ENCODE measurements at regions not wholly inside any gene's neighbourhood (a gene's known extent, or its start where the extent isn't known, plus 50 kb on each side); places are given as distances from the start of the nearest gene placed in this dataset.

GRCh38 chr18:42261731-42262130, 306.7 kb downstream of the PIK3C3 start:
- TF ChIP-seq POLR2A (IDR thresholded peaks at IDR 0.05; ENCODE audit: low read depth, low read length) (no peak), CTCF (IDR thresholded peaks at IDR 0.05; ENCODE audit: extremely low read depth in 1 of 2, insufficient read depth in 1 of 2, low read depth in 1 of 2, low read length in 2 of 2) (no peak), EZH2 (IDR thresholded peaks at IDR 0.05; ENCODE audit: borderline replicate concordance, low read depth, low read length, severe bottlenecking) (no peak), JUN (IDR thresholded peaks at IDR 0.05; ENCODE audit: borderline replicate concordance, insufficient read depth, insufficient read length, low read depth) (no peak), MAX (IDR thresholded peaks at IDR 0.05; ENCODE audit: insufficient read depth, insufficient read length) (no peak), POLR2AphosphoS5 (IDR thresholded peaks at IDR 0.05; ENCODE audit: insufficient read depth, low read depth, low read length) (no peak), MYC (IDR thresholded peaks at IDR 0.05; ENCODE audit: low read depth, low read length) (no peak), FOS (IDR thresholded peaks at IDR 0.05; ENCODE audit: borderline replicate concordance, insufficient read depth, low read length) (no peak), GATA2 (IDR thresholded peaks at IDR 0.05; ENCODE audit: insufficient read depth, insufficient read length, low read depth, low read length) (no peak)

Data from endothelial cell of umbilical vein (primary cell).